ENCODE measurements at regions not wholly inside any gene's neighbourhood (a gene's known extent, or its start where the extent isn't known, plus 50 kb on each side); places are given as distances from the start of the nearest gene placed in this dataset.

- Histone ChIP-seq H2BK20ac (ENCODE audit: low read length) (no peak overlapping the region), H3K36me3 (ENCODE audit: control insufficient read depth in 2 of 4, insufficient read depth in 4 of 4, low read length in 3 of 4) (no peaks in the 10 kb centered on the region), H2BK5ac (ENCODE audit: low read depth, low read length) (no peak overlapping the region), H3K4me3 (ENCODE audit: extremely low read depth in 1 of 4, insufficient read depth in 2 of 4, low read depth in 3 of 4, low read length in 4 of 4) (no peak overlapping the region), H3K9ac (replicated peaks in 1 of 4; ENCODE audit: extremely low read depth in 1 of 4, low read depth in 3 of 4, low read length in 3 of 4) (no peak overlapping the region), H3K79me2 (ENCODE audit: control insufficient read depth in 1 of 2, insufficient read depth in 2 of 2, low read length in 2 of 2) (no peaks in the 10 kb centered on the region), H2BK12ac (ENCODE audit: low read depth, low read length) (no peak overlapping the region), H3K23me2 (ENCODE audit: low read depth, low read length) (no peaks in the 10 kb centered on the region), H3K27ac (ENCODE audit: low read depth, low read length) (no peak overlapping the region), H3K56ac (replicated peaks; ENCODE audit: insufficient read length, low read depth, low read length) (no peak overlapping the region), H2AK5ac (ENCODE audit: low read depth, low read length) (no peak overlapping the region), H3K18ac (ENCODE audit: extremely low read depth, low read length) (no peak overlapping the region), H4K8ac (ENCODE audit: extremely low read depth, insufficient read depth, low read length) (no peak overlapping the region), H4K91ac (replicated peaks; ENCODE audit: insufficient read length, low read length) (no peak overlapping the region), H3K14ac (ENCODE audit: insufficient read length) (no peak overlapping the region), H3K23ac (ENCODE audit: insufficient read length) (no peak overlapping the region), H4K20me1 (replicated peaks in 1 of 2; ENCODE audit: control insufficient read depth in 1 of 2, insufficient read depth in 2 of 2, low read length in 2 of 2) (no peaks in the 10 kb centered on the region), H3K4ac (replicated peaks; ENCODE audit: insufficient read length, low read depth, low read length) (no peak overlapping the region), H2AFZ (ENCODE audit: low read length) (no peak overlapping the region), H3K4me1 (replicated peaks in 1 of 4; ENCODE audit: control insufficient read depth in 3 of 4, insufficient read depth in 4 of 4, low read length in 3 of 4) (no peaks in the 10 kb centered on the region), H3K9me3 (ENCODE audit: insufficient read depth in 2 of 2, low read depth in 1 of 2, low read length in 1 of 2) (0 out of 4 replicates have a peak, but pooled peaks cover 0 to 4% of the 10 kb centered on the region in 2 experiments), H4K5ac (ENCODE audit: insufficient read length, low read depth, low read length) (no peak overlapping the region), H2BK15ac (ENCODE audit: low read length) (no peak overlapping the region), H3K4me2 (ENCODE audit: insufficient read depth in 1 of 2, low read depth in 2 of 2, low read length in 2 of 2) (no peak overlapping the region), H3K79me1 (ENCODE audit: low read depth, low read length) (no peaks in the 10 kb centered on the region), H2BK120ac (replicated peaks; ENCODE audit: low read depth, low read length) (no peak overlapping the region), H3K27me3 (replicated peaks in 1 of 4; ENCODE audit: control insufficient read depth in 3 of 4, extremely low read depth in 1 of 4, insufficient read depth in 3 of 4, low read length in 3 of 4) (peaks cover 0 to 1% (median 0%) of the 10 kb centered on the region in 4 experiments; a peak in 1 of 7 replicates)
- DNase-seq (ENCODE audit: low read depth in 1 of 2, low spot score in 2 of 2) (no peak), FAIRE-seq (no peak)
- 94% methylated on average over 2 of the region's 2 CpGs; no CpG with 5 or more reads in 1 of the 2 experiments for WGBS, 2 experiments (ENCODE audit: extremely low coverage in 1 of 2, insufficient coverage in 1 of 2, insufficient read length in 1 of 2, insufficient replicate concordance in 2 of 2, low coverage in 1 of 2, low lambda C conversion rate in 2 of 2, missing lambda C conversion rate in 1 of 2)
- ChIA-PET POLR2A (ENCODE audit: partially characterized antibody) (no interaction called here), CTCF (ENCODE audit: partially characterized antibody) (interaction anchor here (2.3 kb wide), 1 partner anchor 9 kb away, joined by 16 read pairs; no protein-coding TSS in a partner anchor)
- TF ChIP-seq CREB1 (IDR thresholded peaks at IDR 0.05) (no peak), BRCA1 (IDR thresholded peaks at IDR 0.05; ENCODE audit: low read depth, low read length) (no peak), CHD1 (IDR thresholded peaks at IDR 0.05; ENCODE audit: low read depth, low read length) (no peak), ZNF274 (IDR thresholded peaks at IDR 0.05; ENCODE audit: borderline replicate concordance, extremely low read depth, low read length) (no peak)
Measured at GRCh38 chr11:104323841-104324240, 159.9 kb upstream of the PDGFD start.

Measured in H1 (cell line).